ENCODE measurements at regions not wholly inside any gene's neighbourhood (a gene's known extent, or its start where the extent isn't known, plus 50 kb on each side); places are given as distances from the start of the nearest gene placed in this dataset.
"Not testable (repeated sequence)": the region's sequence is repeated elsewhere in the genome, so short reads cannot be mapped to it uniquely, and the experiment has no call there.

DNA sequence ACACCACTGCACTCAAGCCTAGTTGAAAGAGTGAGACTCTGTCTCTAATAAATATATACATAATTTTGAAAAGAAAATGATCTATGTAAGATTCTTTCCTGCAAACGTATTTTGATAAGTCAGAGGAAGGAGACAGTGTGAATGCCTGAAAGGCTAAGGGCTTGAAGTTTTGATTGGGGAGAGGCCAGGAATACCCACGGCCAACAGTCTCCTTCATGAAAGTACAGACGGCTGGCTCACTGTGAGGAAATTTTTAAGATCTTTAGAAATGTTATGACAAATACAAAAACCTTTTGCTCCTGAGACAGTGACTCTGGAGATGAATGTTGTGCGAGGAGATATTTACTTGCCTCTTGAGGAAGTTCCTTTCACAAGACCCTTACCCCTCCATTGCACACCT, 111.4 kb upstream of the KLHL13 start:
- H3K36me3 Mint-ChIP-seq (ENCODE audit: low read depth), result no peaks in the 10 kb centered on the region
- no peaks in the 10 kb centered on the region for H3K27me3 Mint-ChIP-seq (ENCODE audit: low read depth)
- no peaks in the 10 kb centered on the region for H3K4me1 Mint-ChIP-seq
- no peak overlapping the region for H3K27ac Mint-ChIP-seq (ENCODE audit: unreplicated experiment)
- DNase-seq (ENCODE audit: low read depth, low spot score), result no peak
- TF ChIP-seq, protein P1, sequence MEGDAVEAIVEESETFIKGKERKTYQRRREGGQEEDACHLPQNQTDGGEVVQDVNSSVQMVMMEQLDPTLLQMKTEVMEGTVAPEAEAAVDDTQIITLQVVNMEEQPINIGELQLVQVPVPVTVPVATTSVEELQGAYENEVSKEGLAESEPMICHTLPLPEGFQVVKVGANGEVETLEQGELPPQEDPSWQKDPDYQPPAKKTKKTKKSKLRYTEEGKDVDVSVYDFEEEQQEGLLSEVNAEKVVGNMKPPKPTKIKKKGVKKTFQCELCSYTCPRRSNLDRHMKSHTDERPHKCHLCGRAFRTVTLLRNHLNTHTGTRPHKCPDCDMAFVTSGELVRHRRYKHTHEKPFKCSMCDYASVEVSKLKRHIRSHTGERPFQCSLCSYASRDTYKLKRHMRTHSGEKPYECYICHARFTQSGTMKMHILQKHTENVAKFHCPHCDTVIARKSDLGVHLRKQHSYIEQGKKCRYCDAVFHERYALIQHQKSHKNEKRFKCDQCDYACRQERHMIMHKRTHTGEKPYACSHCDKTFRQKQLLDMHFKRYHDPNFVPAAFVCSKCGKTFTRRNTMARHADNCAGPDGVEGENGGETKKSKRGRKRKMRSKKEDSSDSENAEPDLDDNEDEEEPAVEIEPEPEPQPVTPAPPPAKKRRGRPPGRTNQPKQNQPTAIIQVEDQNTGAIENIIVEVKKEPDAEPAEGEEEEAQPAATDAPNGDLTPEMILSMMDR (conservative IDR thresholded peaks at IDR 0.05), result no peak
- peaks cover 4% of the 10 kb centered on the region for H3K9me3 Mint-ChIP-seq
- H3K4me3 Mint-ChIP-seq, result no peak overlapping the region

DNA sequence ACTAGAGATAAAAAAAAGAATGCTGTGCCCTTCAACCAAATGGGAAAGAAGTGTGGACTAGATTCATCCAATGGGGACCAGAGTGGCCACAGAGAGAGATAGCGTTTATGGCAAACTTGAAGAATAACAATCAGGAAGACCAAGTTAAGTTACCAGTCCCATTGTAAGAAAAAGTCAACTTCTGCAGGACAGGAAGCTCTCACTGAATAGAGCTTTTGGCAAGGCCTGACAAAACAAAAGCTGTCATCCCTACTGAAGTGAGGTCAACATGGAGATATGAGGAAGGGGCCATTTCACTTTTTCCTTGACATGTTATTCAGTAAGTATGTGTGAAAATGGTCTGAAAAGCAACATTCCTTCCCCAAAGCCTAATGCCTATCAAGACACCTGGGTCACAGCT, 111.8 kb upstream of the KLHL13 start:
- Mint-ChIP-seq H3K4me3 (no peak overlapping the region), H3K9me3 (peaks cover 4% of the 10 kb centered on the region), H3K36me3 (ENCODE audit: low read depth) (no peaks in the 10 kb centered on the region), H3K27ac (ENCODE audit: unreplicated experiment) (no peak overlapping the region), H3K27me3 (ENCODE audit: low read depth) (no peaks in the 10 kb centered on the region), H3K4me1 (no peaks in the 10 kb centered on the region)
- TF ChIP-seq, protein P1 (conservative IDR thresholded peaks at IDR 0.05), result no peak
- DNase-seq (ENCODE audit: low read depth, low spot score), result no peak

DNA sequence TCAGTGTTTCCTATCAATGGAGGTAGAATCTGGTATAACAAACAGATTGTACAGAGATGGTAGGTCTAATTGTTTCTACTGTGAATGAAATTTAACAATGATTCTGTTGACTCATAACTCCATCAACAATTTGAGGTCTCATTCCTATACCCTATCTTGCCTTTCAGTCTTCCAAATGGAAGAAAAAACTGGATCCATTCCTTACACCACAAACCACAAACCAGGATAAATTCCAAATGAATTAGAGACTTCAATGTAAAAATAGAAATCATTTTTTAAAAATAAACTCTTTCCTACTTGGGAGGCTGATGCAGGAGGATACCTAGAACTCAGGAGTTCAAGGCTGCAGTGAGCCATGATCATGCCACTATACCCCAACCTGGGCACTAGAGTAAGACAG, 114.4 kb upstream of the WDR44 start:
- no peaks in the 10 kb centered on the region for H3K27me3 Mint-ChIP-seq (ENCODE audit: low read depth)
- no peak for DNase-seq (ENCODE audit: low read depth, low spot score)
- H3K4me3 Mint-ChIP-seq, result no peak overlapping the region
- no peaks in the 10 kb centered on the region for H3K4me1 Mint-ChIP-seq
- H3K27ac Mint-ChIP-seq (ENCODE audit: unreplicated experiment), result no peak overlapping the region
- H3K9me3 Mint-ChIP-seq, result peaks cover 11% of the 10 kb centered on the region
- H3K36me3 Mint-ChIP-seq (ENCODE audit: low read depth), result peaks cover 3% of the 10 kb centered on the region
- TF ChIP-seq, protein P1 (conservative IDR thresholded peaks at IDR 0.05), result no peak

DNA sequence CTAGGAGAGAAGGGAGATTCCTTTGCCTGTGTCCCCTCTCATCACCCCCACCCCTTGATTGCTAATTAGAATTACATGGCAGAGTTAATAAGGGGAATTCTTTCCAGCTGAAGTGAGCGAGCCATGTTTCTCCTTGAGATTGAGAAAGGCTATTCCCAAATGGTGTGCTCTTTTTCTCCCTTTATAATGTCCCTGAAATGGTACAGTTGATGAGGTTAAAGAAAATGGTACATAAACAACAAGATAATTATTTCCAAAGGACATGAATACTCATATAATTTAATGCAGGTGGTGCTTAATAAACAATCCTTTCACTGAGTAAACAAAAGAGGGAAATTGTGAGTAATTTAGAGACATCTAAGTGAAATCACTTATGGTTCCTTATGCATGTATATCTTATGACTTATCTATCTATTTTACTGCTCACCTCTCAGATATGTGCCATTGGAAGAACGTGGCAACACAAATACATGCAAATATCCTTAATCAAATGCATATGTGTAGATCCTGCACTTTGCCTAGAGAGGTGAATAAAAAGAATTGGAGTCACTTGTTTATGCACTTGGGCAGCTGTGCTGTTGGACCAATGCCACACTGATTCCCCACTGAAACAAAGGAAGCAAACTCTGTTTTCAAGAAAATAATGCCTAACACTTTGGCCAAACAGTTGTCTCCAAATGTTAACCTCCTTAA, 106.6 kb upstream of the WDR44 start:
- Mint-ChIP-seq H3K4me3 (no peak overlapping the region), H3K36me3 (ENCODE audit: low read depth) (peaks cover 9% of the 10 kb centered on the region), H3K9me3 (peaks cover 17% of the 10 kb centered on the region), H3K27ac (ENCODE audit: unreplicated experiment) (no peak overlapping the region), H3K27me3 (ENCODE audit: low read depth) (no peaks in the 10 kb centered on the region), H3K4me1 (no peaks in the 10 kb centered on the region)
- TF ChIP-seq, protein P1 (conservative IDR thresholded peaks at IDR 0.05), result no peak
- DNase-seq (ENCODE audit: low read depth, low spot score), result no peak

DNA sequence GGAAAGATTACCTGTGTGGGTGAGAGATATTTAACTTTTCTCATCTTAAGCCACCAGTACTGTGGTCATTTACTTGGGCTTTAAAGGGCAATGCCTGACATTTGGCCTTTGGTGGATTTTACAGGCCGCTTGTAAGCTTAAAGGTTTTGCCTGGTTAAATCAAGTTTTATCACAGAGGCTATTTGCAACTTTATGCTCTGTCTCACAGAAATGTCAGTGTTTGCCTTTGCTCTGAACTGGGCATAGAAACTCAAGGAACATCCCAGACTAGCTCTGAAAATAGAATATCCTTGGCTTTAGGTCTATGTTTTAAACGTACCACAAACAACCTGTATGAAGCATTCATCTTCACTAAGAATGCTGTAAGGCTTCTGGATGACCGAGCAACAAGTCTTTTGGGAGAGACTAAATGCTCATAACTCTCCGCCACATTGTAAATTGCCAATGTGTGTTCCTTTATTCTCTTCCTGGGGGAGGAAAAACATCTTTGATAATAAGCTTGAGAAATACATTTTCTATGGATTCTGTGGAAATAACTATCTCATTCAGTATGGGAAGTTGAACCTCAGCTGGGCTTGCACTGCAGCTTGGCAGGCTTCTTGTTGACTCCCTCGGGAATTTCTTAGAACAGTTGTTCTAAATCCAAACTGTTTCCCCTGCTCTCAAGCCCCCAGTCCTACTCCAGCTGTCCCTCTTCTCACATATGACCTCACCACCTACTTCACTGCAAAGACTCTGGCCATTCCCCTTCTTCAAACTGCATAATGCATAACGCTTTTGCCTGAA, 105.8 kb upstream of the WDR44 start:
- Mint-ChIP-seq H3K9me3 (peaks cover 20% of the 10 kb centered on the region), H3K4me3 (no peak overlapping the region), H3K27me3 (ENCODE audit: low read depth) (no peaks in the 10 kb centered on the region), H3K4me1 (no peaks in the 10 kb centered on the region), H3K36me3 (ENCODE audit: low read depth) (peaks cover 11% of the 10 kb centered on the region), H3K27ac (ENCODE audit: unreplicated experiment) (no peak overlapping the region)
- DNase-seq (ENCODE audit: low read depth, low spot score), result no peak
- TF ChIP-seq, protein P1 (conservative IDR thresholded peaks at IDR 0.05), result no peak

DNA sequence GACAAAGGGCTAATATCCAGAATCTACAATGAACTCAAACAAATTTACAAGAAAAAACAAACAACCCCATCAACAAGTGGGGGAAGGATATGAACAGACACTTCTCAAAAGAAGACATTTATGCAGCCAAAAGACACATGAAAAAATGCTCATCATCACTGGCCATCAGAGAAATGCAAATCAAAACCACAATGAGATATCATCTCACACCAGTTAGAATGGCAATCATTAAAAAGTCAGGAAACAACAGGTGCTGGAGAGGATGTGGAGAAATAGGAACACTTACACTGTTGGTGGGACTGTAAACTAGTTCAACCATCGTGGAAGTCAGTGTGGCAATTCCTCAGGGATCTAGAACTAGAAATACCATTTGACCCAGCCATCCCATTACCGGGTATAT, 98.9 kb upstream of the WDR44 start:
- not testable (repeated sequence) for H3K9me3 Mint-ChIP-seq; DNase-seq (ENCODE audit: low read depth, low spot score); H3K4me1 Mint-ChIP-seq; H3K4me3 Mint-ChIP-seq; H3K27ac Mint-ChIP-seq (ENCODE audit: unreplicated experiment); H3K27me3 Mint-ChIP-seq (ENCODE audit: low read depth); H3K36me3 Mint-ChIP-seq (ENCODE audit: low read depth)

All from neural crest cell (in vitro differentiated cells).